ENCODE measurements at regions not wholly inside any gene's neighbourhood (a gene's known extent, or its start where the extent isn't known, plus 50 kb on each side); places are given as distances from the start of the nearest gene placed in this dataset.
A peak's percentile ranks its signal among the peaks of the same experiment; 100 is the strongest.

GRCh38 chr4:144353292-144353691 is 212.8 kb upstream of the GYPA start:
- FAIRE-seq (no peak), DNase-seq (ENCODE audit: insufficient read length) (no peak)
- TF ChIP-seq TAF1 (IDR thresholded peaks at IDR 0.05; ENCODE audit: borderline replicate concordance, low read depth, low read length) (no peak), POLR2A (IDR thresholded peaks at IDR 0.05; ENCODE audit: low read depth, low read length) (no peak), POLR2AphosphoS5 (IDR thresholded peaks at IDR 0.05; ENCODE audit: low read depth, low read length) (no peak)

- TF ChIP-seq POLR2A (IDR thresholded peaks at IDR 0.05; ENCODE audit: low read depth, low read length) (no peak), POLR2AphosphoS5 (IDR thresholded peaks at IDR 0.05; ENCODE audit: low read depth, low read length) (no peak), TAF1 (IDR thresholded peaks at IDR 0.05; ENCODE audit: borderline replicate concordance, low read depth, low read length) (no peak)
- FAIRE-seq (peak; percentile 84), DNase-seq (ENCODE audit: insufficient read length) (no peak)
Measured at GRCh38 chr4:144355811-144356757, 215.6 kb upstream of the GYPA start.

- TF ChIP-seq POLR2AphosphoS5 (IDR thresholded peaks at IDR 0.05; ENCODE audit: low read depth, low read length) = no peak
- TF ChIP-seq TAF1 (IDR thresholded peaks at IDR 0.05; ENCODE audit: borderline replicate concordance, low read depth, low read length) = no peak
- no peak for TF ChIP-seq POLR2A (IDR thresholded peaks at IDR 0.05; ENCODE audit: low read depth, low read length)
- DNase-seq (ENCODE audit: insufficient read length) (no peak), FAIRE-seq (no peak)
Measured at GRCh38 chr4:144356941-144357381, 216.4 kb upstream of the GYPA start.

- no peak for DNase-seq (ENCODE audit: insufficient read length)
- peak; percentile 21 for FAIRE-seq
Measured at GRCh38 chr4:144357975-144358374, 217.5 kb upstream of the GYPA start.

GRCh38 chr4:144360146-144360793 is 219.8 kb upstream of the GYPA start:
- peak; percentile 74 for FAIRE-seq
- no peak for DNase-seq (ENCODE audit: insufficient read length)
- no peak for TF ChIP-seq POLR2AphosphoS5 (IDR thresholded peaks at IDR 0.05; ENCODE audit: low read depth, low read length)
- TF ChIP-seq TAF1 (IDR thresholded peaks at IDR 0.05; ENCODE audit: borderline replicate concordance, low read depth, low read length) = no peak
- no peak for TF ChIP-seq POLR2A (IDR thresholded peaks at IDR 0.05; ENCODE audit: low read depth, low read length)

More at GRCh38 chr4:144357975-144358374, 217.5 kb upstream of the GYPA start:
- TF ChIP-seq TAF1 (IDR thresholded peaks at IDR 0.05; ENCODE audit: borderline replicate concordance, low read depth, low read length) = no peak
- TF ChIP-seq POLR2AphosphoS5 (IDR thresholded peaks at IDR 0.05; ENCODE audit: low read depth, low read length) = no peak
- no peak for TF ChIP-seq POLR2A (IDR thresholded peaks at IDR 0.05; ENCODE audit: low read depth, low read length)

GRCh38 chr4:144362366-144362765 is 221.8 kb upstream of the GYPA start:
- FAIRE-seq = no peak

GRCh38 chr4:144363890-144364289 is 223.4 kb upstream of the GYPA start:
- FAIRE-seq = no peak
- no peak for TF ChIP-seq TAF1 (IDR thresholded peaks at IDR 0.05; ENCODE audit: borderline replicate concordance, low read depth, low read length)

More at GRCh38 chr4:144362366-144362765, 221.8 kb upstream of the GYPA start:
- TF ChIP-seq TAF1 (IDR thresholded peaks at IDR 0.05; ENCODE audit: borderline replicate concordance, low read depth, low read length) (no peak), POLR2A (IDR thresholded peaks at IDR 0.05; ENCODE audit: low read depth, low read length) (no peak), POLR2AphosphoS5 (IDR thresholded peaks at IDR 0.05; ENCODE audit: low read depth, low read length) (no peak)
- no peak for DNase-seq (ENCODE audit: insufficient read length)

GRCh38 chr4:144366425-144366824 is 225.9 kb upstream of the GYPA start:
- DNase-seq (ENCODE audit: insufficient read length) (no peak), FAIRE-seq (no peak)

More at GRCh38 chr4:144363890-144364289, 223.4 kb upstream of the GYPA start:
- DNase-seq (ENCODE audit: insufficient read length) = no peak

GRCh38 chr4:144371485-144371884 is 231.0 kb upstream of the GYPA start:
- DNase-seq (ENCODE audit: insufficient read length) = no peak
- no peak for FAIRE-seq
- TF ChIP-seq POLR2A (IDR thresholded peaks at IDR 0.05; ENCODE audit: low read depth, low read length) (no peak), TAF1 (IDR thresholded peaks at IDR 0.05; ENCODE audit: borderline replicate concordance, low read depth, low read length) (no peak), POLR2AphosphoS5 (IDR thresholded peaks at IDR 0.05; ENCODE audit: low read depth, low read length) (no peak)

More at GRCh38 chr4:144366425-144366824, 225.9 kb upstream of the GYPA start:
- TF ChIP-seq TAF1 (IDR thresholded peaks at IDR 0.05; ENCODE audit: borderline replicate concordance, low read depth, low read length) = no peak
- TF ChIP-seq POLR2A (IDR thresholded peaks at IDR 0.05; ENCODE audit: low read depth, low read length) = no peak
- TF ChIP-seq POLR2AphosphoS5 (IDR thresholded peaks at IDR 0.05; ENCODE audit: low read depth, low read length) = no peak

GRCh38 chr4:144374065-144374464 is 233.5 kb upstream of the GYPA start:
- TF ChIP-seq POLR2A (IDR thresholded peaks at IDR 0.05; ENCODE audit: low read depth, low read length) (no peak), POLR2AphosphoS5 (IDR thresholded peaks at IDR 0.05; ENCODE audit: low read depth, low read length) (no peak), TAF1 (IDR thresholded peaks at IDR 0.05; ENCODE audit: borderline replicate concordance, low read depth, low read length) (no peak)
- FAIRE-seq = peak; percentile 64
- DNase-seq (ENCODE audit: insufficient read length) = no peak

GRCh38 chr4:144376866-144377265 is 236.3 kb upstream of the GYPA start:
- no peak for TF ChIP-seq TAF1 (IDR thresholded peaks at IDR 0.05; ENCODE audit: borderline replicate concordance, low read depth, low read length)
- TF ChIP-seq POLR2AphosphoS5 (IDR thresholded peaks at IDR 0.05; ENCODE audit: low read depth, low read length) = no peak
- TF ChIP-seq POLR2A (IDR thresholded peaks at IDR 0.05; ENCODE audit: low read depth, low read length) = no peak
- DNase-seq (ENCODE audit: insufficient read length) (no peak), FAIRE-seq (no peak)

Measured in GM12892 (cell line).